ENCODE measurements at regions not wholly inside any gene's neighbourhood (a gene's known extent, or its start where the extent isn't known, plus 50 kb on each side); places are given as distances from the start of the nearest gene placed in this dataset.
"Not testable (repeated sequence)": the region's sequence is repeated elsewhere in the genome, so short reads cannot be mapped to it uniquely, and the experiment has no call there.

- no peak overlapping the region for H3K4me3 Mint-ChIP-seq
- H3K36me3 Mint-ChIP-seq: peaks cover 2% of the 10 kb centered on the region
- peaks cover 3% of the 10 kb centered on the region for H3K9me3 Mint-ChIP-seq
- no peak for DNase-seq
- no peaks in the 10 kb centered on the region for H3K4me1 Mint-ChIP-seq
- peaks cover 12% of the 10 kb centered on the region for H3K27me3 Mint-ChIP-seq
- no peak overlapping the region for H3K27ac Mint-ChIP-seq
Observed at GRCh38 chr1:214715126-214715525, 112.1 kb downstream of the CENPF start.

DNA sequence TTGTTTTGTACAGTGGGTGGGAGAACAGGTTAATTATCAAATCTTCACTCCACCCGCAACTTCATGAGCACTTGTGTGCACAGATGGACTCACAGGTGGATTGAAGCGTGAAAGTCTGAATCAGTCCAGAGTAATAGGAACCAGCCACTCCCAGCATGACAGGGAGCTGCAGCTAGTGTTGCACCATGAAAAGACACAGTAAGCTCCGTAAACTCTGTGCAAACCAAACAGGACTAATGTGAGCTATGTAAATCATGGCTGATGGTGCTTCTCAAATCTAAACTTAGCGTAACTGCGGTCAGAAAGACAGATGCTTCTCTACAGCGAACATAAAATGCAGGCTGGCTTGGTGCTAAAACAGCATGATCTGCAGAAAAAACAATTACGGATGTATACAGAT lies 114.4 kb downstream of the CENPF start:
- H3K4me3 Mint-ChIP-seq: no peak overlapping the region
- no peak overlapping the region for H3K27ac Mint-ChIP-seq
- DNase-seq: no peak
- H3K9me3 Mint-ChIP-seq: peaks cover 3% of the 10 kb centered on the region
- peaks cover 12% of the 10 kb centered on the region for H3K27me3 Mint-ChIP-seq
- H3K4me1 Mint-ChIP-seq: no peaks in the 10 kb centered on the region
- peaks cover 2% of the 10 kb centered on the region for H3K36me3 Mint-ChIP-seq

DNA sequence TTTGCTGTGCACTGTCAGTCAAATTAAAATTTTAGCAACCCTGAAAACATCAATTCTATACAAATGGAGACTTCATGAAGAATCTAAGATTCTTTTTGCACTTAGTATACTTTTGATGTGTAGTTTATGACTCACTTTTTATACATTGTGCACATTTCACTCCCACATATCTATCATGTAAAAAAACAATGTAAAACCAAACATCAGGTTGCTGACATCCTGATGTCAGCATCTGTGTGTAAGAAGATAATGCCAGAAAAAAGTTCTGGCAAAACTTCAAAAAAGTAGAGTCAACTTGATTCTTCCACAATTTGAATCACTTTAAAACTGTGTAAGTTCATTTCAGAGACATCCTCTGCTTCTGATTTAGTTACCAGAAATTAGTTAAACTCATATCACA lies 115.7 kb downstream of the CENPF start:
- Mint-ChIP-seq H3K4me3 (no peak overlapping the region), H3K9me3 (peaks cover 3% of the 10 kb centered on the region), H3K4me1 (no peaks in the 10 kb centered on the region), H3K27me3 (peaks cover 12% of the 10 kb centered on the region), H3K27ac (no peak overlapping the region), H3K36me3 (peaks cover 2% of the 10 kb centered on the region)
- no peak for DNase-seq

DNA sequence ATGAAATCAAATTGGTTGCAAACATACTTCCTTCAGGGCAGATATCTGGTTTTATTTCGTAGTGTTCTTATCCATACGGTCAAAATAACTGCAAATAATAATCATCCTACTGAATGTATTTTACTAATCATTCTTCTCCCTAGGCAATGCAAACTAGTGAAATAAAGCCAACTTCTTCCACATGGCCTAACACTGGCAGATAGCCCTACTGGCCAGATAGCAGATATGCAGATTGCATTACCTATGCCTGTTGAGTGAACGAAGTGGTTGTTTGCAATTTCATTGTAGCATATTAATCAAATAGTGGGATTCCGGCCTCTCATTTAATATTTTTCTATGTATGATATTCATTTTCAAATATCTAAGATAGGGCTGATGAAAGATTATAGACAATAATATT lies 116.2 kb downstream of the CENPF start:
- Mint-ChIP-seq H3K36me3 (peaks cover 2% of the 10 kb centered on the region), H3K9me3 (peaks cover 3% of the 10 kb centered on the region), H3K27me3 (peaks cover 11% of the 10 kb centered on the region)

DNA sequence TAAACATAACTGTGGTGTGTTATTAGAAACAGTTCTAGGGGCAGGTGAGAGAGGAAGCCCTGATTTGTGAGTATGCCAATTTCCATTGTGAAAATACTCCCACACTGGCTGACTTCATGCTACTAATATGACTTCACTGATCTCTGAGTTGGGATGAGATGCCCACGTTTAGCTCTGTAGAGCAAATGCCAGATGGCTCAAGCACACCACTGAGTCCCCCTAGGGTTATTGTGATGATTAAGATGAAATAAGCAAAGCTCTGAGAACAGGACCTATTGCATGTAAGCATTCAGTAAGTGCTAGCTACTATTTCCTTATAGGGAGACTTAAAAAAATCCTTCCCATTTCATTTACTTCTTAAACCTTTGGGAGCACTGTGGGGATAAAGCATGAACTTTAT lies 117.6 kb downstream of the CENPF start:
- Mint-ChIP-seq H3K27ac (no peak overlapping the region), H3K27me3 (no peaks in the 10 kb centered on the region), H3K4me1 (no peaks in the 10 kb centered on the region), H3K36me3 (no peaks in the 10 kb centered on the region), H3K9me3 (peaks cover 2% of the 10 kb centered on the region), H3K4me3 (no peak overlapping the region)
- no peak for DNase-seq

More for the DNA sequence above, 116.2 kb downstream of the CENPF start:
- no peak for DNase-seq
- no peak overlapping the region for H3K4me3 Mint-ChIP-seq
- no peaks in the 10 kb centered on the region for H3K4me1 Mint-ChIP-seq
- H3K27ac Mint-ChIP-seq: no peak overlapping the region

- H3K4me1 Mint-ChIP-seq: no peaks in the 10 kb centered on the region
- peaks cover 2% of the 10 kb centered on the region for H3K9me3 Mint-ChIP-seq
- DNase-seq: no peak
- H3K4me3 Mint-ChIP-seq: no peak overlapping the region
- no peaks in the 10 kb centered on the region for H3K36me3 Mint-ChIP-seq
- H3K27me3 Mint-ChIP-seq: no peaks in the 10 kb centered on the region
- H3K27ac Mint-ChIP-seq: no peak overlapping the region
Observed at GRCh38 chr1:214727274-214727673, 124.3 kb downstream of the CENPF start.

DNA sequence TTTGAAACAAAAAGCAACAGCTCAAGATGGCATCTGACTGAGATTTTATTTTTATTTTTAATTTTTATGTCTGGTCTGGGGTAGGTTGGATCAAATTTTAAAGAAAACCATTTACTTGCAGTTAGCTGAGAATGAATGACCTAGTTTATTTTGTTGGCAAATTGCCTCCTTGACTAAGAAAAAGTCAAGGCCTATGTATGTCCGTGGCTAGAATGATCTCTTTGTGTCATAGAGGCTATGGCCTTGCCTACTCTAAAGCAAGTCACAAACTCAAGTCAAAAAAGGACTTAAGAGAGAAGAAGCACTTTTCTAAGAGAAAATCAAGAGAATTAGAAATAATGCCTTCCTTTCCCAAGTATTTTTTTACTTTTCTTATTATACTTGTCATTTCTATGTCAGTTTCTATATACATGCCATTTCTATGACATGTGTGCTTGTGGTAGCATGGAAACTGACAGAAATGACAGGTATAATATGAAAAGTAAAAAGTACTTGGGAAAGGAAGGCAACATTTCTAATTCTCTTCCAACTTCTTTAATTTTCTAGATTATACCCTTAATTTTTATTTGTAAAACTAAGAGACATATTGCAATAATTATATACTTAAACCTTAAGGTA lies 136.7 kb downstream of the CENPF start:
- no peaks in the 10 kb centered on the region for H3K36me3 Mint-ChIP-seq
- no peaks in the 10 kb centered on the region for H3K9me3 Mint-ChIP-seq
- H3K4me1 Mint-ChIP-seq: peaks cover 2% of the 10 kb centered on the region
- no peak overlapping the region for H3K27ac Mint-ChIP-seq
- H3K4me3 Mint-ChIP-seq: no peak overlapping the region
- H3K27me3 Mint-ChIP-seq: no peaks in the 10 kb centered on the region
- DNase-seq: no peak

DNA sequence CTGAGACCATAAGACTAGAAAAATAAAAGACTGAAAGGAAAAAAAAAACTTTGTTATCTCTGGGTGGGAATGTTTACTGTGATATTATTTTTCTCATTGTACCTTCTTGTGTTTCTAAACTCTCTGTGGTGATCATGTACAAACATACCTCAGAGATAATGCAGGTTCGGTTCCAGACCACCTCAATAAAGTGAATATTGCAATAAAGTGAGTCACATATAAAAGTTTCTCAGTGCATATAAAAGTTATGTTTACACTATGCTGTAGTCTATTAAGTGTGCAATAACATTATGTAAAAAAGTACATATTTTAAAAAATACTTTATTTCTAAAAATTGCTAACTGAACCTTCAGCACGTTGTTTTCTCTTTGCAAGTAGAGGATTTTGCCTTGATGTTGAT lies 137.5 kb downstream of the CENPF start:
- Mint-ChIP-seq H3K9me3 (no peaks in the 10 kb centered on the region), H3K27ac (no peak overlapping the region), H3K36me3 (no peaks in the 10 kb centered on the region), H3K4me1 (peaks cover 2% of the 10 kb centered on the region), H3K4me3 (no peak overlapping the region), H3K27me3 (no peaks in the 10 kb centered on the region)
- DNase-seq: no peak

GRCh38 chr1:214747050-214747635 lies 144.1 kb downstream of the CENPF start:
- DNase-seq: no peak
- Mint-ChIP-seq H3K4me3 (no peak overlapping the region), H3K27ac (no peak overlapping the region), H3K9me3 (no peaks in the 10 kb centered on the region), H3K36me3 (no peaks in the 10 kb centered on the region), H3K27me3 (no peaks in the 10 kb centered on the region), H3K4me1 (no peaks in the 10 kb centered on the region)

DNA sequence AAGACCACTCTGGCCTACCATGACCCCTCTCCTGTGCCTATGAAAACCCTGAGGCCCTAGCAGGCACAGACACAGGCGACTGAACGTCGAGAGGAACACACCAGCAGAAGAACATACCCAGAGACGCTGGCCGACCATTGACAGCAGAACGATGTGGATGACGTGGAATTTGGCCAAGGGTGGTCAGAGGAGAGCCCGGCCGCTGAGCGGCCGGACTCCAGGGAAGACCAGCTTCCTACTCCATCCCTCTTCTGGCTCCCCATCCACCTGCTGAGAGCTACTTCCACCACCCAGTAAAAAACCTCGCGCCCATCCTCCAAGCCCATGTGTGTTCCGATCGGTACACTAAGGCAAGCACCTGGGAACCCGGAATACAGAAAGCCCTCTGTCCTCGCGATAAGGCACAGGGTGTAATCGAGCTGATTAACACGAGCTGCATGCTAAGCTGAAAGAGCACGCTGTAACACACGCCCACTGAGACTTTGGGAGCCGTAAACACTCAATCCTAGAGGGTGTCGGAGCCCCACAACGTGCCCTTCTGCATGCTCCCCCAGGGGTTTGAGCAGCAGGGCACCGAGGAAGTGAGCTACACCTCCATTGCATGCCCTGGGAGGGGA lies 150.3 kb downstream of the CENPF start:
- Mint-ChIP-seq H3K27me3 (no peaks in the 10 kb centered on the region), H3K9me3 (peaks cover 6% of the 10 kb centered on the region), H3K27ac (no peak overlapping the region), H3K4me3 (no peak overlapping the region), H3K4me1 (no peaks in the 10 kb centered on the region), H3K36me3 (no peaks in the 10 kb centered on the region)
- no peak for DNase-seq

DNA sequence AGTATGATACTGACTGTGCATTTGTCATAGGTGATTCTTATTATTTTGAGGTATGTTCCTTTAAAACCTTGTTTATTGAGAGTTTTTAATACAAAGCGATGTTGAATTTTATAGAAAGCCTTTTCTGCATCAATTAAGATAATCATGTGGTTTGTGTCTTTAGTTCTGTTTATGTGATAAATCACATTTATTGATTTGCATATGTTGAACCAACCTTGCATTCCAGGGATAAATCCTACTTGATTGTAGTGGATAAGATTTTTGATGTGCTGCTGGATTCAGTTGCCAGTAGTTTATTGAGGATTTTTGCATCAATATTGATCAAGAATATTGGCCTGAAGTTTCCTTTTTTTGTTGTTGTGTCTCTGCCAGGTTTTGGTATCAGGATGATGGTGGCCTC lies 158.0 kb downstream of the CENPF start:
- Mint-ChIP-seq H3K36me3 (peaks cover 10% of the 10 kb centered on the region), H3K27ac (no peak overlapping the region), H3K9me3 (peaks cover 54% of the 10 kb centered on the region), H3K27me3 (no peaks in the 10 kb centered on the region), H3K4me1 (no peaks in the 10 kb centered on the region), H3K4me3 (no peak overlapping the region)
- DNase-seq: no peak

DNA sequence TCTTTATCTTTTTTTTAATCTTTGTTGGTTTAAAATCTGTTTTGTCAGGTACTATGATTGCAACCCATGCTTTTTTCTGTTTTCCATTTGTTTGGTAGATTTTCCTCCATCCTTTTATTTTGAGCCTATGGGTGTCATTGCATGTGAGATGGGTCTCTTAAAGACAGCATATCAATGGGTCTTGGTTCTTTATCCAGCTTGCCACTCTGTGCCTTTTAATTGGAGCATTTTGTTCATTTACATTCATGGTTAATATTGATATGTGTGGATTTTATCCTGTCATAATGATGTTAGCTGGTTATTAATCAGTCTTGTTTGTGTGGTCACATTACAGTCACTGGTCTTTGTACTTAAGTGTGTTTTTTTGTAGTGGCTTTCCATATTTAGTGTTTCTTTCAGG lies 159.9 kb downstream of the CENPF start:
- H3K4me1 Mint-ChIP-seq: no peaks in the 10 kb centered on the region
- no peaks in the 10 kb centered on the region for H3K27me3 Mint-ChIP-seq
- H3K9me3 Mint-ChIP-seq: peaks cover 48% of the 10 kb centered on the region
- no peak for DNase-seq
- no peak overlapping the region for H3K4me3 Mint-ChIP-seq
- no peak overlapping the region for H3K27ac Mint-ChIP-seq
- H3K36me3 Mint-ChIP-seq: peaks cover 10% of the 10 kb centered on the region

DNA sequence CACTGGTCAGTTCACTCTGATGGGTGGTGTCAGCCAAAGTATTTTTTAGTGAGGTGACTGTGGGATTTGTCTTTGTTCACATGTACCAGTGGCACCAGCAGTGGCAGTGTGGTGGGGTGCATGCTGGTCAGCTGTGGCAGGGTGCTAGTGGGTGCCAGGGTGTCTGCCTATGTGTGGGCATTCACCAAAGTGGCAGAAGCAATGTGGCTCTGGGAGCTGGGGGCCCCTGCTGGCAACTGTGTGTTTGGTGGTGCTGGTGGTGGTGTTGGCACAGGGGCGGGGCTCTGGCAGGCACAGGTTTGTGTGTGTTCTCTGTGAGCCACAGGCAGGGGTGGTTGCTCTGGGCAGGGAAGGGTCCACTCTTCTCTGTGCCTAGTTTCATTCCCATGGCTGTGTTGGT lies 161.5 kb downstream of the CENPF start:
- H3K9me3 Mint-ChIP-seq: peaks cover 49% of the 10 kb centered on the region
- no peak for DNase-seq
- H3K27ac Mint-ChIP-seq: no peak overlapping the region
- H3K4me3 Mint-ChIP-seq: no peak overlapping the region
- no peaks in the 10 kb centered on the region for H3K4me1 Mint-ChIP-seq
- H3K27me3 Mint-ChIP-seq: no peaks in the 10 kb centered on the region
- H3K36me3 Mint-ChIP-seq: peaks cover 7% of the 10 kb centered on the region

GRCh38 chr1:214767221-214767620 lies 164.2 kb downstream of the CENPF start:
- H3K27me3 Mint-ChIP-seq: no peaks in the 10 kb centered on the region
- peaks cover 27% of the 10 kb centered on the region for H3K9me3 Mint-ChIP-seq
- H3K4me3 Mint-ChIP-seq: no peak overlapping the region
- H3K27ac Mint-ChIP-seq: no peak overlapping the region
- DNase-seq: no peak
- no peaks in the 10 kb centered on the region for H3K4me1 Mint-ChIP-seq
- no peaks in the 10 kb centered on the region for H3K36me3 Mint-ChIP-seq

GRCh38 chr1:214769666-214770065 lies 166.7 kb downstream of the CENPF start:
- not testable (repeated sequence) for DNase-seq, H3K36me3 Mint-ChIP-seq, H3K9me3 Mint-ChIP-seq, H3K27ac Mint-ChIP-seq, H3K27me3 Mint-ChIP-seq, H3K4me1 Mint-ChIP-seq, H3K4me3 Mint-ChIP-seq

DNA sequence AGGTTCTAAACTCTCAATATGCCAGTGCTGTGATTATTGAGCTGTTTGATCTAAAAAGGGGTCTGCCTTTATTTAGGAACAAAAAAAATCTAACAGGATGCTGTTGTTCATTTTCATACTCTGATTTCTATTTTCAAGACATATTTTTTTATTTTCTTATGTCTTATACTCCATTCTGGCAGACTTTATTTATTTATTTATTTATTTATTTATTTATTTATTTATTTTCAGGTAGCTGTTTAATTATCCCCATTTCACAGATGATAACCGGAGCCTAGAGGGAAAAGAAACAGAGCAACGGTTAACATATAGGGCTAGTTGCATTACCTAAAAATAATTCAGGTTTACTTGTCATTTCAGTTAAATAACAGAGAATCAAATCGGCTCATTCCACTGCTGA lies 174.4 kb downstream of the CENPF start:
- Mint-ChIP-seq H3K9me3 (no peaks in the 10 kb centered on the region), H3K36me3 (no peaks in the 10 kb centered on the region), H3K27me3 (no peaks in the 10 kb centered on the region), H3K27ac (no peak overlapping the region), H3K4me1 (no peaks in the 10 kb centered on the region), H3K4me3 (no peak overlapping the region)
- DNase-seq: no peak
